NAMALWA (cell line): ENCODE measurements at regions not wholly inside any gene's neighbourhood (a gene's known extent, or its start where the extent isn't known, plus 50 kb on each side); places are given as distances from the start of the nearest gene placed in this dataset.
"Not testable (repeated sequence)": the region's sequence is repeated elsewhere in the genome, so short reads cannot be mapped to it uniquely, and the experiment has no call there.

Experiments used
- DNase-seq: peaks from one replicate; pipeline ENCODE4 v3.0.0-alpha.2; 2015; ENCODE audit warnings: low spot score

GRCh38 chr1:60541831-60542532 is 468.4 kb upstream of the C1orf87 start:
- no peak for DNase-seq

GRCh38 chr1:60540141-60540540 is 466.6 kb upstream of the C1orf87 start:
- no peak for DNase-seq

- DNase-seq = no peak
These were observed 462.1 kb upstream of the C1orf87 start for GRCh38 chr1:60535713-60536112.

- DNase-seq = no peak
These were observed 454.0 kb upstream of the C1orf87 start for GRCh38 chr1:60527567-60527966.

- no peak for DNase-seq
These were observed 443.4 kb upstream of the C1orf87 start for GRCh38 chr1:60516996-60517395.

- no peak for DNase-seq
These were observed 436.6 kb upstream of the C1orf87 start for GRCh38 chr1:60510162-60510561.

GRCh38 chr1:60504206-60504840 is 430.8 kb upstream of the C1orf87 start:
- DNase-seq = no peak

GRCh38 chr1:60503266-60503925 is 429.8 kb upstream of the C1orf87 start:
- DNase-seq = no peak

- no peak for DNase-seq
These were observed 428.9 kb upstream of the C1orf87 start for GRCh38 chr1:60502506-60502905.

- not testable (repeated sequence) for DNase-seq
These were observed 416.4 kb upstream of the C1orf87 start for GRCh38 chr1:60489916-60490480.

GRCh38 chr1:60488847-60489246 is 415.3 kb upstream of the C1orf87 start:
- no peak for DNase-seq

GRCh38 chr1:60487565-60488345 is 414.2 kb upstream of the C1orf87 start:
- DNase-seq = no peak

GRCh38 chr1:60483509-60483908 is 409.9 kb upstream of the C1orf87 start:
- DNase-seq = no peak

GRCh38 chr1:60470246-60470645 is 396.7 kb upstream of the C1orf87 start:
- no peak for DNase-seq

- no peak for DNase-seq
These were observed 390.2 kb upstream of the C1orf87 start for GRCh38 chr1:60463786-60464185.

- DNase-seq = no peak
These were observed 389.6 kb upstream of the C1orf87 start for GRCh38 chr1:60463146-60463545.

- no peak for DNase-seq
These were observed 388.5 kb upstream of the C1orf87 start for GRCh38 chr1:60461925-60462595.

GRCh38 chr1:60458111-60458510 is 384.5 kb upstream of the C1orf87 start:
- DNase-seq = no peak

- DNase-seq = no peak
These were observed 376.3 kb upstream of the C1orf87 start for GRCh38 chr1:60449876-60450275.

GRCh38 chr1:60448850-60449249 is 375.3 kb upstream of the C1orf87 start:
- no peak for DNase-seq

GRCh38 chr1:60444680-60445079 is 371.1 kb upstream of the C1orf87 start:
- no peak for DNase-seq

- no peak for DNase-seq
These were observed 362.6 kb upstream of the C1orf87 start for GRCh38 chr1:60436186-60436585.
